HG03060 (cell line): ENCODE measurements at regions not wholly inside any gene's neighbourhood (a gene's known extent, or its start where the extent isn't known, plus 50 kb on each side); places are given as distances from the start of the nearest gene placed in this dataset.
A peak's percentile ranks its signal among the peaks of the same experiment; 100 is the strongest.

Experiments
- ATAC-seq: cut with Tn5 transposase; IDR thresholded peaks from one replicate; pipeline ENCODE4 v1.9.1; 2021; ENCODE audit warnings: low read depth, moderate number of reproducible peaks; ENCODE audit not compliant: unreplicated experiment

- no peak for ATAC-seq
Measured at GRCh38 chr3:193870376-193871219, 265.4 kb upstream of the HES1 start.

DNA sequence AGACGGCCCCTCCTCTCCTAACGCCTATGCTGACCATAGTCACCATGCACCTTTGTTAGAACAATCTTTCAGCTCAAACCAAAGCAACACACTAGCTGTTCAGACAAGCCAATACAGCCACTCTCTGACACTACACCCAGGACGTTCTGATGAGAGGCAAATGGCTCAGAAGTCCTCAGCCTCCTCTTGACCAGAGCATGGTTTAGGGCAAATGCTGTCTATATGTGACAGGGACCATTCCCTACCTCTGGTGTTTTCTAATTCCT lies 264.8 kb upstream of the HES1 start:
- no peak for ATAC-seq

GRCh38 chr3:193872265-193872753 lies 263.6 kb upstream of the HES1 start:
- ATAC-seq: peak; percentile 84

- ATAC-seq: no peak
Measured at GRCh38 chr3:193873426-193874201, 262.3 kb upstream of the HES1 start.

DNA sequence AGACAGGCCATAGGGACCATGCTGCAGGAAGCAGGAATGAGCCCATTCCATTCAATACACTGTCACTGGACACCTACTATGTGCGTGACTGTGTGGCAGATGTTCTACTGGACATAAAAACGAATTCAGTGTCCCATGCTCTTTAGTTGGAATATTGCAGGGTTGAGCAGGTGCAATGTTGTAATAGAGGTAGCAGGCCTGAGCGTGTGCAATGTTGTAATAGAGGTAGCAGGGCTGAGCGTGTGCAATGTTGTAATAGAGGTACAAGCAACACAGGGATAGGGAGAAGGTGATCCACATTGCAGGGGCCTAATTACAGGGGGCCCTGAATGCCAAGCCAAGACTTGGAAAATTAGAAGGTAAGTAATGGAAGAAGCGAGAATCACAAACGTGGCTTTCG lies 261.4 kb upstream of the HES1 start:
- no peak for ATAC-seq

- ATAC-seq: no peak
Measured at GRCh38 chr3:193874997-193875593, 260.9 kb upstream of the HES1 start.

- no peak for ATAC-seq
Measured at GRCh38 chr3:193875601-193876321, 260.2 kb upstream of the HES1 start.

- ATAC-seq: no peak
Measured at GRCh38 chr3:193879099-193879863, 256.7 kb upstream of the HES1 start.

DNA sequence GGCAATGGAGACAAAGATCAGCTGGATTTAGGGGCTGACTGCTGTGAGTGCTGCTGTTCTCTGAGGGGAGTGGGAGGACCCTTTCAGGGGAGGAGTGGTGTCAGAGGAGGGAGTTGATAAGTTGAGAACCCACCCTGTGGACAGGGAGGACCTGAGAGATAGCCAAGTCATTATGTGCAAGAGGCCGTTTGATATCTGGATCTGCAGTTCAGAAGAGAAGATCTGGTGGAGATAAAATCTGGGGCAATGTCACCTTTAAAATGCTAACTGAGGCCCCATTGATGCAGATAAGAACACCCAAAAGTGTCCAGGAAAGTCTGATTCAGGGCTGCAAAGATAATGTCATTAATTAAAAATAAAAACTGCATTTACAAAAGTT lies 256.1 kb upstream of the HES1 start:
- ATAC-seq: no peak

- ATAC-seq: no peak
Measured at GRCh38 chr3:193882091-193882490, 253.9 kb upstream of the HES1 start.

DNA sequence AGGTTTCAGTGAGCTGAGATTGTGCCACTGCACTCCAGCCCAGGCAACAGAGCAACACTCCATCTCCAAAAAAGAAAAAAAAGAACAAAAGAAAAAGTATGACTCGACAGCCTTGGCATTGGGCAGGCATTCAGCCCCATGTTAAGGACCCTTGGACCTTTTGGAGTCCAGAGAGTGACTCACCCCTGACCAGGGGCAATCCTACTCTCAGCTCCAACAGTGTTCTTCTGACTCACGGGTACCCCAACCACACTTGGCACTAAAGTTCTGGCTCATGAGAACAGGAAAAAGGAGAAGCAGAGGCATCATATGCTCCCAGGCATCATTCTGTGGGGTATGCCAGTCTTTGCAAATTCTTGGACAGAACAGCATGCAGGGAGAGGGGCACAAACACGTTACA lies 252.4 kb upstream of the HES1 start:
- ATAC-seq: no peak

- ATAC-seq: no peak
Measured at GRCh38 chr3:193884027-193884426, 251.9 kb upstream of the HES1 start.

DNA sequence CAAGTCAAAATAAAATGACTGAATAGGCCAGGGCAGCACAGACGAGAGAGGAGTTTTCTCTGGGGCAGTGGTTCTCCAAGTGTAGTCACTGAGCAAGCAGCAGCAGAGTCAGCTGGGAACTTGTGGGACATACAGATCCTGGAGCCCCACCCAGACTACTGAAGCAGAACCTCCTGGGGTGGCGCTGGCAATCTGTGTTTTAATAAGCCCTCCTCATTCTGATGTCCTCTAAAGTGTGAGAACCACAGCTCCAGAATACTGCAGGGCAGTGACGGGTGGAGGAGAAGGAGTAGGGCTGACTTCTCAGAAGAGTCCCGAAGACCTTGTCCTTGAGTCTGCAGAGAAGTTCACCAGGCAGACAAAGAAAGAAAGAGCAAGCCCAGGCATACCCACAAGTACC lies 251.3 kb upstream of the HES1 start:
- ATAC-seq: no peak

GRCh38 chr3:193885832-193886231 lies 250.1 kb upstream of the HES1 start:
- ATAC-seq: no peak

DNA sequence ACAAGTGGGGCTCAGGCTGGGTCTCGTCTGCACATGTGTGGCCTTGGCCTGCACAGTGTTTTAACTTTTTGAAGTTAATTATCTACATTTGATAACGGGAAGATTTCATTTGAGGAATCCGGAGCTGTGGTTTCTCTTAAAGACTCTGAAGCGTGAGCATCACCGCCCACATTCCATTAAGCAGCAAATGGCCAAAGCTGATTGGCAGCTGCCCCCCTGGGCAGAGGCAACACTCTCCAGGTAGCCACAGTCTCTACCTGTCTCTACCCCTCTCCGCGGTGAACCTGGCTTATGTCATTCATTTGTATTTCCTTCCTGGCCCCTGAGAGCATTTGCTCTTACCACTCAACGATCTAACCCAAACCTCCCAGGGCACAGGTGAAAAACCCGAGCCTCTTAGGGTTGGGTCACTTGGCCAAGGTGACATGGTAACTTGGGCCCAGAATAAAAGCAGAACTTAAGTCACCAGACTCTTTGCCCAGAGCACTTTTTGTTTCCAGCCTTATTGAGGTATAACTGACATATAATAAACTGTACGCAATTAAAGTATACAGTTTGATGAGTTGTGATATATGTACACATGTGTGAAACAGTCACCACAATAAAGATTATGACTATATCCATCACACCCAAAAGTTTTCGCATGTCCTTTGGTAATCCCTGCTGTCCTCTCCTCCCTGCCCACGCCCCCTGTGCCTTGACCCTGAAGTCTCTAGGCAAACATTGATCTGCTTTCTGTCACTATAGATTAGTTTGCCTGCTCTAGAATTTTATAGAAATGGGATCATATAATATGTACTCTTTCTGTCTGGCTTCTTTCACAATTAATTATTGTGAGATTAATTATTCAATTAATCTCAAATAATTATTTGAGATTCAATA lies 245.7 kb upstream of the HES1 start:
- no peak for ATAC-seq

DNA sequence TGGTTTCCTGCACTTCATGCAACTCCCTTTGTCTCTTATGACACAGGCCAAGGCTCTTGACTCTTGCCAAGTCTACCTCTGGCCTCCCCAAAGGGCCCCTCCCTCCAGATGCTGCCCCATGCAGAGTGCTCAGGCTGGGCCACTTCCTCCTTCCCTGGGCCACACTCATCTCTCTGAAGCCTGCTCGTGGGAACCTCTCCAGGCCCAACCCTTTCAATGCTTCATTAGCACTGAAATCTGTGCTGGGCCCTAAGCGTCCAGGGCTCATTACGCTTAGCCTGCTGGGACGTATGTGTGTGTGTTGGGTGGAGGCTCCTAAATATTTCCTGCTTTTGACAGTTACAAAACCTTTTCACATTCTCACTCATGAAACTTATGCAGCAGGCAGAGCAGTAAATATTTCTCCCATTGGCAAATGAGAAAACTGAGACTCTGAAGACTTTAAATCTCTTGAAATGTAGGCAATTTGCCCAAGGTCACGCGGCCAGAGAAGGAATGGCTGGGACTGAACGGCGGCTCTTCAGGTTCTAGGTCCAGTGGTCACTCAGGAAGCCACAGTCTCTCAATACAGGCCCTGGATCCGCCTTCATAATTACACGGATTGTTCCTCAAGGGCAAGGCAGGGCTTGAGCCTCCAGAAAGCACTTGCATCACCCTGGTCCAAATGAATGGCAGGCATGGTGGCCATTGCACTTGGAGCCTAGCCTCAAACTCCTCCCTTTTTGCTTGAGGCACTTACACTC lies 241.7 kb upstream of the HES1 start:
- no peak for ATAC-seq

- no peak for ATAC-seq
Measured at GRCh38 chr3:193895409-193895808, 240.5 kb upstream of the HES1 start.

- ATAC-seq: no peak
Measured at GRCh38 chr3:193896419-193896818, 239.5 kb upstream of the HES1 start.

DNA sequence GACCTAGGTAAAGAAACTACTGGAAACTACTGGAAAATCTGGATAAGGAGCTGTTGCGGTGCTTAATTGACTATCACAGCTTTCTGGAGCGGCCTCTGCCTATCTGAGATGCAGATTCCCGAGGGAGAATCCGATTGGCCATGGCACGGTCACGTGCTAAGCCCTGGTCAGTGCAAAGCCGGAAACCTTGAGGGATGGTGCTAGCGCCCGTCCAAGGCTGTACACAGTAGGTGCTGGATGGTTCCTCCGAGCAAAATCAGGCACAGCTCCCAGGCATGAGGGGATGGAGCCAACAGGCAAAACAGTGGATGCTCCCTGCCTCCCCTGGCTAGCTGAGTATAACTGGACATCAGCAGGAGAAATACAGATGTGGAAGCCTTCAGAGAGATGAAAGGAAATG lies 238.7 kb upstream of the HES1 start:
- no peak for ATAC-seq
